OCI-M1 (cell line): ENCODE measurements at regions not wholly inside any gene's neighbourhood (a gene's known extent, or its start where the extent isn't known, plus 50 kb on each side); places are given as distances from the start of the nearest gene placed in this dataset.
"Not testable (repeated sequence)": the region's sequence is repeated elsewhere in the genome, so short reads cannot be mapped to it uniquely, and the experiment has no call there.

Experiments
- DNase-seq: peaks from one replicate; lab custom pipeline; 2025; lab: John Stamatoyannopoulos, UW

DNA sequence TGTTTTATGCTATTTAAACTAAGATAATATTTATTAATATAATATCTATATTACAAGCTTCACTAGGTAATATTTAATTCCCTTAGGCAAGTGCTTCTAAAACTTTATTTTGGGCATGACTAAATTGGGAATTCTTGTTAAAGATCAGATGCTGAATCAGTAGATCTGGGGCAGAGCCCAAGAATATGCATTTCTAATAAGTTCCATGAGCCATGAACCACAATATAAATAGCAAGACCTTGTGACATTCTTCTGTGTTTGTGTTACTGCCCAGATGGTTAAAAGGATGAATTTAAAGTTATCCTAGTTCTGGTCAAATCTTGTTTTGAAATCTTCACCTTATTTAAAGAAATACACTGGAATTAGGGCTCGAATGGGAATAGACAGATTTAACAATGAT lies 258.4 kb upstream of the CACNA2D1 start:
- no peak for DNase-seq

DNA sequence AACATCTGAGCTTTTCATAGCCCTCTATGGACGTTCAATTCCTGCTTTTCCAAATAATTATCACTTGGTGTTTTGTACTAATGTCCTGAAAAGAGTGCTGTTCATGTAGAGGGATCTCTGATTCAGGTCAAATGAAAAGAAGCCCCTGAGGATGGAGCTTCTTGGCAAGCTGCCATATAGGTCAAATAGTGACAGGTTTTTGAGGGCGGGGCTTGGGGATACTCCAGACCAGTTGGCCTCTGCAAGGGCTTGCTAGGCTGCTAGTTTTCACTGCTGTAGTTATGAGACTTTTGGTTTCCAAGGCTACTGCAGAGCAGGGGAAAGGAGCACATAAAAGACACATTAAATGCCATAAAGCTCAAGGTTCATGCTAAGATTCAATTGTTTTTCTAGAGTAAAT lies 257.2 kb upstream of the CACNA2D1 start:
- DNase-seq, result no peak

DNA sequence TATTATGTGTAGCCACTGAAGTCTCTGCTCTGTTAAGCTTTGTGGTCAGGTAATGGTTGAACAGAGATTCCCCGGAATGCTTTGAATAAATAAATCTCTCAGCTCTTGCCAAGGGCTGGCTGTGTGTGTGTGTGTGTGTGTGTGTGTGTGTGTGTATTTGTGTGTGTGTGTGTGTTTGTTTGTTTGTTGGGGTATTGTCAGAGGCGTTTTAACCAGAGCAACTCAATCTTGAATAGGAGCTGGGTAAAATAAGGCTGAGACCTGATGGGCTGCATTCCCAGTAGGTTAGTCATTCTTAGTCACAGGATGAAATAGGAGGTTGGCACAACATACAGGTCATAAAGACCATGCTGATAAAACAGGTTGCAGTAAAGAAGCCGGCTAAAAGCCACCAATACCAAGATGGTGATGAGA lies 256.2 kb upstream of the CACNA2D1 start:
- DNase-seq, result no peak

DNA sequence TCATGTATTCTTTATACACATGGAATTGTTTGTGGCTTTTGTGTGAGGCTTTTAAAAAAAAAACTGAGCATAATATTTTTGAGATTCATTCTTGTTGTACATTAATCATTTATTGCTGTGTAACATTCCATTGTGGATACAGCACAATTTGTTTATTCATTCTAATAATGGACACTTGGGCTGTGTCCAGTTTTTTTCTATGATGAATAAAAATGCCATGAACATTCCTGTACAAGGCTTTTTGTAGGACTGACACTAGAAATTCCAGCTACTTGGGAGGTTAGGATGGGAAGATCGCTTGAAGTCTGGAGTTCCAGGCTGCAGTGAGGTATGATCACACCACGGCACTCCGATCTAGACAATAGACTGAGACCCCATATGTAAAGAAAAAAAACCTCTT lies 254.3 kb upstream of the CACNA2D1 start:
- no peak for DNase-seq

DNA sequence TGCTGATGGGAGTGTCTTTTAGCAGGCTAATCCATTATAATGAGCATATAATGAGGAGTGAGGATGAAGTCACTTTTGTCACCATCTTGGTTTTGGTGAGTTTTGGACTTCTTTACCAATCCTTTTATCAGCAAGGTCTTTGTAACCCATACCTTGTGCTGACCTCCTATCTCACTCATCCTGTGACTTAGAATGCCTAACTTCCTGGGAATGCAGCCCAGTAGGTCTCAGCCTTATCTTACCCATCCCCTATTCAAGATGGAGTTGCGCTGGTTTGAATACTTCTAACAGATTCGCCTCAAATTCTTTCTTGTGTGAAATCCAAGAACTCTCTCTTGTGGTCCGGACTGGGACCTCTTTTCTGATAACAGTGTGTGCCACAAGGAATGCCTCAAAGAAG lies 253.1 kb upstream of the CACNA2D1 start:
- DNase-seq, result no peak

DNA sequence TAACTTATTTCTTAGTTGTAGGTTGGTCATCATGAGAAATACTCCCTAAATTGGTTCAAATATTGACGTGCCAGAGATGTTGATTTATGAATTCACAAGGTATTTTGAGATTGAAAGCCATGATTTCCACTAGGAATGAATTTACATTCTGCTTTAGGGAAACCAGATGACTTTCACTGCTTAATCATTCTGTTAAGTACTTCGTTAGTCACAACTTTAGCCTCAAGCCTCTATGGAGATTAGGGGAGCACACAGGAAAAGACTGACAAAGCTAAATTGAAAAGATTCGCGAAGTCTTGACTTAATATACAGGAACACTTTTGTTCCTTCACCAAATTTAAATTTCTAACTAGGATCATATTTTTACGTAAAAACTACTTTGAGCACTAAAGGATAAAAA lies 250.4 kb upstream of the CACNA2D1 start:
- no peak for DNase-seq

DNA sequence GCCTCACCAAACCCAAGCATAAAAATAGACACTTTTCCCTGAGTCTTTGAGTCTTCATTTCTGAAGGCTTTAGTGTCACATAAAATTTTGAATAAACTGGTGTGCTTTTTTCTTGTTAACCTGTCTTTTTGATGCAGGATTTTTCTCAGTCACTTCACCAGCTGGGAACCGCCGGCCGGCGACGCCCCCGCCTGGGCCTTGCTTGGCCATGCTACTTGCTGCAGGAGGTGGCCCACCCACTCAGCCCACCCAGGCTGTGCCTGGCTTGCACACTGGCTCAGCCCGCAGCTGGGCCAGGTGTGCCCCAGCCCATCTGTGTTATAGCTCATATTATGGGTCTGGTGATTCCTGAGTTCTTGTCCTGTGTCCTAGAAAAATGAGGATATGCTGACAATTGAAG lies 247.4 kb upstream of the CACNA2D1 start:
- no peak for DNase-seq

DNA sequence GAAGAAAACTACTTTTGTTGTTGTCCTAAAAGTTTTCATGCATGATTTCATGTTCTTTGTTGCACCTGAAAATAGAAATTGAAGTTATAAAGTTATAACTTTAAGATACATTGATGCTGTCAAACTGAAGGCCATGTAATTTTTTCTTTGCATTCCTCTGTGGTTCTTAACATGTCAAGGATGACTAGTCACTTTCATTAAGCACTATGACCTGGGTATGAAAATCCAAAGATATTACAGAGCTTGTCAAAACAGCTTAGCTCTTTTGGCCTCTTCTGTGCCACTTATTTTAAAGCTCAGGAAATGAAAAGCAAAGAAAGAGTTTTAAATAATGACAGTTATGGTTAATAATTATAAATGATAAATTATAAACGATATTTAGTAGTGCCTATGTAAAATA lies 241.6 kb upstream of the CACNA2D1 start:
- DNase-seq, result no peak

DNA sequence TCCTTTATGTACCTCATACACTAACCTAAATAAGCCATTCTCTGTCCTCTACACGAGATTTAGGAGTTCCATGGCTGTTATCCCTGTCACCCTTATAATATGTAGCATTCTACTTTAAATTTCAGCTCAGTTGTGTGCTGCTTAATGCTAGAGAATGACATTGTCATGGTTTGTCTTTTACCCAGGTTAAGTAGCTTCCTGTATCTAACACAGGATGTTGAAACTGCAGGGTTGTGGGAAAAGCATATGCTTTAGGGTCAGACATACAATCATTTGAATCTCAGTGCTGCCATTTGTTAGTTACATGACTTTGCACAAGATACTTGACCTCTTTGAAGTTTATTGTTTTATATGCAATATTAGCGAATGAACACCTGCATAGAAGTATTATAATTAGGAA lies 235.1 kb upstream of the CACNA2D1 start:
- DNase-seq, result no peak

DNA sequence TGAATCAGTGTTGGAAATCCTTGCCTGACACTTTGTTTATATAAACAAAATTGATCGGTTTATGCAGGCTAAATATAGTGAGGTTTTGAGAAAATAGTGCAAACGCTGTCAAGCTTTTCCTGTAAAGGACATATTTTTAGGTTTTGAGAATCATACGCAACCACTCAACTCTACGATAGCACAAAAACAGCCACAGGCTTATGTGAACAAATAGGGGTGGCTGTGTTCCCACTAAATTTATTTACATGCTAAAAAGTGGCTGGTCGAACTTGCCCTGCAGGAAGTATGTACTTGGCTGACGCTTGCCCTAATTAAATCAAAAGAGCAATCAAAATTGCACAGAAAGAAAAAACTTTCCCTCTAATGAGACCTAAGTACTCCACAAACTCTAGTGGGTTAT lies 234.7 kb upstream of the CACNA2D1 start:
- no peak for DNase-seq

DNA sequence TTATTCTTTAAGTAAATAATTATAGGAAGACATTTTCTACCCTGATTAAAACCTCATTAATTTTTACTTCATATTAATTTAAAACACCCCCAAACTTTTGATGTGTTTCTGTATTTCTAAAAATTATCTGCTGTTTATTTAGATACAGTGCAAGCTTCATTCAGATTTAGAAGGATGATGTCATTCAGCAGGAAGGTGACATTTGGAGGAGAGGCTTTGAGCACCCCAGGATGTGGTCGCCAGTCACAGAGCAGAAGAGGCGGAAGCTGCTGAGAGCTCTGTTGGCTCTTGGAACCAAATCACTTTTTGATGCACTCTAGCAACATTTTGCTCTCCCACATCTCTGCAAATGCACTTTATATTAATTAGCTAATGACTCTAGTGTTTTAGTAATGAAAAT lies 233.9 kb upstream of the CACNA2D1 start:
- DNase-seq, result no peak

DNA sequence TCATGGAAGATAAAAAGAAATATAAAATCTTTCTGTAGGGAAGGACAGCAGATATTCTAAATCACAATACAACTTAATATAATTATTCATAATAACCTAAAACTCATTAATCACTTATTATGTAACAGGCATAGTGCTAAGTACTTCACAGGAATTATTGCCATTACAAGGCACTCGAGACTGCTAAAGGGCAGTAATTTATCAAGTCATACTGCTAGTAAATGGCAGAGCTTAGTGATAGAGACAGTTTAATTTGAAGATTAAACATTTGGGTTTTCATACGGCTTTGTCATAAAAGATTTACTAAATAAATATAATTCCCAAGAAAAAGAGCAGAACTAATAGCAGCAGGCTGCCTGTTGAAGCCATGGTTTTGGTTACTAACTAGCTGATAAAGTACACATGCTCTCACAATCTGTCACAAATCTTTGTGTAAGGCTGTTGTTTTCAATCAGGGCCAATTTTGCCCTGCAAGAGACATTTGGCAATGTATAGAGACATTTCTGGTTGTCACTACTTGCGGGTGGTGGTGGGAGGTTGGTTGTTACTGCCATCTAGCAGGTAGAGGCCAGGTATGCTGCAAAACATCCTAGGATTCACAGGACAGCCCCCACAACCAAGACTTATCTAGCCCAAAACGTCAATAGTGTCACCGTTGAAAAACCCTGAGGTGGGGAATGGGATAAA lies 233.3 kb upstream of the CACNA2D1 start:
- DNase-seq, result no peak

DNA sequence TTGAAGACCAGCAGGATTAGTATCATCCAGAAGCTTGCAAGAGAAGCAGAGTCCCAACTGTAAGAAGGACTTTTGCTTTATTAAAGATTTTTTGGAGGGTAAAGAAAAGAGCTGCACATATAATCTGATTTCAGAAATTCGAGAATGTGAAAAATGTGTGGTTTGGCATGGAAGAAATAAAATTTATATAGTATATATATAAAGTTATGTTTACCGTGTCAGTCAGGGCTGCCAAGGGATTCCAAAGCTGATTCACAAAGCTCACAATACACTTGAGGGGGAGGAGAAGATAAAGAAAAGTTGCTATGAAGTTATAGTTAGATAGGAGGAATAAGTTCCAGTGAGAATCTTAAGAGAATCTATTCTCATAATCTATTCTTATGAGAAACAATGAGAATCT lies 231.8 kb upstream of the CACNA2D1 start:
- DNase-seq, result no peak

DNA sequence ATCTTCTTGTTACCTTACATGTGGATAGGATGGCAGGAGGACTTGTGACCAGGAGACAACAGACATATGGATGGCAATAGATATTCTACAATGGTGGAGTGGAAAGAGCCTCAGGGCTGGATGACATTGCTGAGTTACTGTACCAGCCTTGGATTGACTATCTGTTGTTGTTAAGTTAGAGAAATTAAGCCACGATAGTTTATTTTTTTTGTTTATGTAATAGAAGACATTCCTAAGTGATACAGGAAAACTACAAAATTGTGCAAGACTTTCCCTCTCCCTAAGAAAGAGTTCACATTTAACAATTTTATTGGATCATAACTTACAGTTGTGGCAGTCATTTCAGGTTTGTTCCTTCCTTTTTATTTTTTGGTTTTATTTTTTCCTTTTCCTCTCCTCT lies 230.7 kb upstream of the CACNA2D1 start:
- no peak for DNase-seq

DNA sequence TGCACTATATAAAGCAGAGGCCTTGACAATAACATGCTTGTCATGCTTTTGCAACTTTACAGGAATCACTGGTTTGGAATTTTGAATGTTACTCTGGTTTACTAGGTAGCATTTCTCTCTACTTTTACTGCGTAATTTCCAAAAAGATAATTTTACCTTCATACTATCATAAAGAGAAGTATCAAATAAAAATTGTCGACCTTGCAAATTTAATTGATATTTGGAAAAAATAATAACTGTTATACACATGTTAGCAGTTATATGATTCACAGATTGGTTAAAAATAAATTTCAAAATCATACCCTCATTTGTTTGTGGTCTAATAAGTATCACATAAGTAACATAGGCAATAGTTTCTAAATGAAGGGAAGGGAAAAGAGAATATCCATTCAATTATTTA lies 228.5 kb upstream of the CACNA2D1 start:
- no peak for DNase-seq

DNA sequence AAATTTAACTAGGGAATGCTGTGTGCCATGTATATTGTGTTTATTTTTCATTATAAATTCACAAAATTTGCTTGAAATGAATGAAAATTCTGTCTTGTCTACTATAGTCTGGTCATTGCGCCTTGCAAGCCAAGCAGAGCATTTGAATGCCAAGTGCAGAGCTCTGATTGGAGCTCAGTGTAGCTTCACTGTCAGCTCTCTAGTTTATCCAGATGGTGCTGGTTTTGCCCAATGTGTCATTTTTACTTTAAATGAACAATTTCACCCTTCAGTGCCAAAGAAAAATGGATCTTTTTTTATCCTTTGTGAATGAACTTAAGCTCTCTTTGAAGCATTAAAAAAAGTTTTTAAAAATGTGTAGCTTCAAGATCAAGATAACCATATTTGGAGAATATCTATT lies 225.6 kb upstream of the CACNA2D1 start:
- DNase-seq, result no peak

DNA sequence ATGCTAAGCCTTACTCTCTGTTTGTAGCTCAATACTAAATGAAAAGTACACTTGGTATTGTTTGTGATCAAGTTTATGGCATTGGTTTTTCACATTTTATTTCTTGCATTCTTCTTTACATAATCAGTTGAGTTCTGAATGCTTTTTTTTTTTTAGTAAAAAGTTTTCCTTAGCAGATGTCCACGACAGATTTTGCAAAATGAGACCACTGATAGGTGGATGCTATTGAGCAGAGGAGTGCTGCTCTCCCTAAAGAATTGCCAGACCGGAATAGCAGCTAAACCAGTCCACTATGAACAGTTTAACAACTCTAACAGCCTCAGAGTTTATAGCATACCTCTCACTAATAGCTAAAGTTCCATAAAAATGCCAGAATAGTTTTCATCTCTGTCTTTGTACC lies 225.1 kb upstream of the CACNA2D1 start:
- DNase-seq, result no peak

DNA sequence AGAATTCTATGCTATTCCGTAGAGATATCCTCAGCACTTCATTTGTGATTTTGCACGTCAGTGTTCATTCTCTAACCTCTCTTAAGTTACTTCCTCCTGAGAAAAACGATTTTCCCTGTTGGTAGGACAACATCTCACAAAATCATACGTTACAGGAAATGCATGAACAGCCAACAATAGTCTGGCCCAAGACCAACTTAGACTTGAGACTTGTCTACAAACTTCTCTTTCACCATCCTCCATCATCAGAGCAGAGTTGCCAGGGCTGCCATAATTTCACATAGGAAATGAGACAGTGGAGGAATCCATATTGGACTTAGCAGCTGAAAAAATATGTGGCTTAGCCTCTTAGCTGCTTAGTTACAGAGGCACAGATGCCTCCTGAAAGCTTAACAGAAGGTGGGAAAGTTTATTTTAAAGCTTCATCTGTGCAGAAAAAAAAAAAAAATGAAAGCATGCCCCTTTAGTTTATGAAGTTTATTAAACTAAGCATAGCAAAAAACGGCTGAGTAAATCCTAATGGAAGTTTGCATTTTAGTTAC lies 222.5 kb upstream of the CACNA2D1 start:
- DNase-seq, result no peak

DNA sequence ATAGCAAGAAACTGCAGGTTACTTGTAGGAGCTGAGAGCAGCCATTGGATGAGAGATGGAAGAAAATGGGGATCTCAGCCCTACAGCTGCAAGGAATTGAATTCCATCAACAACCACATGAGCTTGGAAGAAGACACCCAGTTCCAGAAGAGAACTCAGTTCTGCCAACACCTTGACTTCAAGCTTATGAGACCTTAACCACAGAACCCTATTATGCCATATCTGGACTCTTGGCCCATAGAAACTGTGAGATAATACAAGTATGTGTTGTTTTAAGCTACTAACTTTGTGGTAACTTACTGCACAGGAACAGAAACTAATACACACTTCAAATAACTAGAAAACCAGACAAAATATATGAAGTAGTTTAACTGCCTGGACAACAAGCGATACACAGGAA lies 212.4 kb upstream of the CACNA2D1 start:
- DNase-seq, result no peak

DNA sequence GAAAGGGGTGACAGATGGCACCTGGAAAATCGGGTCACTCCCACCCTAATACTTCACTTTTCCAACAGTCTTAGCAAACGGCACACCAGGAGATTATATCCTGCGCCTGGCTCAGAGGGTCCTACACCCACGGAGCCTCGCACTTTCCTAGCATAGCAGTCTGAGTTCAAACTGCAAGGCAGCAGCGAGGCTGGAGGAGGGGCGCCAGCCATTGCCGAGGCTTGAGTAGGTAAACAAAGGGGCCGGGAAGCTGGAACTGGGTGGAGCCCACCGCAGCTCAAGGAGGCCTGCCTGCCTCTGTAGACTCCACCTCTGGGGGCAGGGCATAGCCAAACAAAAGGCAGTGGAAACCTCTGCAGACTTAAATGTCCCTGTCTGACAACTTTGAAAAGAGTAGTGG lies 206.5 kb upstream of the CACNA2D1 start:
- not testable (repeated sequence) for DNase-seq

DNA sequence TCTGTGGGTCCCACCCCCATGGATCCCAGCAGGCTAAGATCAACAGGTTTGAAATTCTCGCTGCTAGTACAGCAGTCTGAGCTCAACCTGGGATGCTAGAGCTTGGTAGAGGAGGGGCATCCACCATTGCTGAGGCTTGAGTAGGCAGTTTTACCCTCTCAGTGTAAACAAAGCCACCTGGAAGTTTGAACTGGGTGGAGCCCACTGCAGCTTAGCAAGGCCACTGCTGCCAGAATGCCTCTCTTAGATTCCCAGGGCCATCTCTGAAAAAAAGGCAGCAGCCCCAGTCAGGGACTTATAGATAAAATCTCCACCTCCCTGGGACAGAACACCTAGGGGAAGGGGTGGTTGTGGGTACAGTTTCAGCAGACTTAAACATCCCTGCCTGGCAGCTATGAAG lies 190.0 kb upstream of the CACNA2D1 start:
- no peak for DNase-seq

DNA sequence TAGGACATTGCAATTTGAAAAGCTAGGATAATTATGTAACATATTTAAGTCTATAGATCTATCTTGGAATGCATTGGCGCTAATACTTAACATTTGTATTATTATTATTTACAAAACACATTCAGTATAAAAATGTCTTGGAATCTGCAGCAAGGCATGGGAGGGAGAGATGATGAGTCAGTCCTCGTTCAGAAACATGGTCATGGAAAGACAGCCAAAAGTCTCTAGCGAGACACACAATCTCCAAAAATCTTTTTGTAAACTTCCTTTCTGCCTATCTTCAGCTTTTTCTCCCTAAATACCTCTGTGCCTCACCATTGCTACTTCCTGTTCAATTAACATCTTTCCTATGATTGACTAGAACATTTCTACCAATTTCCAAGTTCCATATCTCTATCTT lies 188.4 kb upstream of the CACNA2D1 start:
- DNase-seq, result no peak

DNA sequence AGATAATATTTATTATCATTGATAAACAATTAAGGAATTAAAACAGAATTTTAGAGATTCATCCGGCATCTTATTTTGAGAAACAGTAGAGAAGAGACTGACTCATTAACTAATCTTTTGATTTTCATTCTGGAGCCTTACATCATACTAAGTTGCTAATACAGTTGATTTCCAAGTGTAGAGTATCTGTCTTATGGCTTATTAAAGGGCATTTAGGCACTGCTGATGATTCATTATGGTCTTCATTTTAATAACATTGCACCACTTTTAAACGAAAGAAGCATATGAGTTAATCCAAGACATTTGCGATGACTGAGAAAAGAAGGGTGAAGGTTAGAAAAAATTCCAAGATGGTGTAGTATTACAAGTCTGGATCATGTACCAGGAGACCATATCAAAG lies 186.0 kb upstream of the CACNA2D1 start:
- DNase-seq, result no peak

DNA sequence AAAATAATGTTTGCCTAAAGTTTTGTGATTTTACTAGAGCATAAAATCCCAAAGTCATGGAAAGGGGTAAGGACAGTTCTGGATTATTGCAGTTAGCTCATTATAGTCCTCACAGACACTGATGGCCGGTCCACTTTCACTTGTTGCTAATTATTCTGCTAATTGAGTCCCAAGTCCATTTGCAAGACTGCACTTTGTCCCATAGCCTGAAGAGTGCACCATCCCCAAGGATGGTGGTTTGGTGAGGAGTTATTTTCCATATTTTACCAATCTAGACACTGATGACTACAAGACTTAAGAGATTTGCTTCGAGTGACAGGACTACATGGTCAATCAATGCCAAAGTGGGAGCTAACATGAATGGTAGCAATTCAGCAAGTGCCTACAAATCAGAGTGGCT lies 181.8 kb upstream of the CACNA2D1 start:
- DNase-seq, result no peak

DNA sequence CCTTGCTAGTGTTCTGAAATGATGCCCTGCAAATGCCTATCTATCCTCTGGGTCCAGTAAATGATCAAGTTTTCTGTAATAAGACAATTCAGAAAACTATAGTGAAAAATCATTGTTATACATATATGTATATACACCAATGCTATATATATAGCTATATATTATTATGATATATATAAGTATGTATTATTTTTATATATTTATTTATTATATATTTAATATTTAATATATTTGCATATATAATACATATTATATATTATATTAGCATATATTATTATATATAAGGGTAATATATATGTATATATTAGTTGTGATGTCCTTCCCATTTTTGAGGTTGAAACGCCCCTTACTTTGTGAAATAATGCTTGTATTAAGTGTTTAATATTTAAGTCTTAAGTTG lies 181.4 kb upstream of the CACNA2D1 start:
- DNase-seq, result no peak
